Activated CD4-positive, alpha-beta memory T cell treated with anti-CD3 and anti-CD28 coated beads for 36 hours (primary cell): ENCODE measurements at regions not wholly inside any gene's neighbourhood (a gene's known extent, or its start where the extent isn't known, plus 50 kb on each side); places are given as distances from the start of the nearest gene placed in this dataset.

Experiments
- CTCF ChIA-PET: fragments of 350-600 bp; sonication (Branson Sonifier 250); formaldehyde crosslinking; loops from one replicate; lab custom pipeline; 2021; ENCODE audit warnings: antibody characterized with exemption, inconsistent platforms; lab: Charles Lee
- POLR2A ChIA-PET: fragments of 350-600 bp; sonication (Branson Sonifier 250); formaldehyde crosslinking; loops from one replicate; lab custom pipeline; 2021; ENCODE audit warnings: antibody characterized with exemption; lab: Charles Lee
- DNase-seq: peaks from one replicate; pipeline ENCODE4 v3.0.0-alpha.2; 2020
- H3K27ac Mint-ChIP-seq: one replicate; pipeline ENCODE4 v1.8.0; 2021; ENCODE audit warnings: mixed read lengths
- H3K27me3 Mint-ChIP-seq: one replicate; pipeline ENCODE4 v1.8.0; 2021; ENCODE audit warnings: mixed read lengths
- H3K36me3 Mint-ChIP-seq: one replicate; pipeline ENCODE4 v1.8.0; 2021; ENCODE audit warnings: mixed read lengths
- H3K4me1 Mint-ChIP-seq: one replicate; pipeline ENCODE4 v1.8.0; 2021; ENCODE audit warnings: low read depth, mixed read lengths
- H3K4me3 Mint-ChIP-seq: one replicate; pipeline ENCODE4 v1.8.0; 2021; ENCODE audit warnings: mild to moderate bottlenecking, mixed read lengths
- H3K9me3 Mint-ChIP-seq: one replicate; pipeline ENCODE4 v1.8.0; 2021; ENCODE audit warnings: mixed read lengths
- intact Hi-C: fragments of 100-400 bp; cut with micrococcal nuclease; formaldehyde crosslinking; loops from one replicate; pipeline ENCODE4 v1.15.1; 2023

GRCh38 chr15:95897651-95898050 lies 432.8 kb upstream of the NR2F2 start:
- DNase-seq: no peak
- H3K9me3 Mint-ChIP-seq: no peaks in the 10 kb centered on the region
- no peaks in the 10 kb centered on the region for H3K4me1 Mint-ChIP-seq
- intact Hi-C loops: no loop called here
- no peaks in the 10 kb centered on the region for H3K27me3 Mint-ChIP-seq
- no peaks in the 10 kb centered on the region for H3K36me3 Mint-ChIP-seq
- ChIA-PET CTCF (no interaction called here), POLR2A (no interaction called here)
- H3K27ac Mint-ChIP-seq: no peak overlapping the region
- no peak overlapping the region for H3K4me3 Mint-ChIP-seq

- DNase-seq: no peak
- ChIA-PET POLR2A (no interaction called here), CTCF (no interaction called here)
- no peaks in the 10 kb centered on the region for H3K36me3 Mint-ChIP-seq
- H3K9me3 Mint-ChIP-seq: no peaks in the 10 kb centered on the region
- no peak overlapping the region for H3K4me3 Mint-ChIP-seq
- H3K27me3 Mint-ChIP-seq: no peaks in the 10 kb centered on the region
- H3K27ac Mint-ChIP-seq: no peak overlapping the region
- intact Hi-C loops: no loop called here
- H3K4me1 Mint-ChIP-seq: no peaks in the 10 kb centered on the region
Observed at GRCh38 chr15:95898761-95899160, 431.7 kb upstream of the NR2F2 start.

GRCh38 chr15:95901271-95901670 lies 429.2 kb upstream of the NR2F2 start:
- ChIA-PET POLR2A (no interaction called here), CTCF (no interaction called here)
- H3K4me1 Mint-ChIP-seq: no peaks in the 10 kb centered on the region
- no peak overlapping the region for H3K4me3 Mint-ChIP-seq
- no peaks in the 10 kb centered on the region for H3K9me3 Mint-ChIP-seq
- H3K36me3 Mint-ChIP-seq: no peaks in the 10 kb centered on the region
- intact Hi-C loops: no loop called here
- no peak for DNase-seq
- H3K27ac Mint-ChIP-seq: no peak overlapping the region
- no peaks in the 10 kb centered on the region for H3K27me3 Mint-ChIP-seq

GRCh38 chr15:95902606-95903005 lies 427.9 kb upstream of the NR2F2 start:
- POLR2A ChIA-PET: no interaction called here

GRCh38 chr15:95903352-95903751 lies 427.1 kb upstream of the NR2F2 start:
- CTCF ChIA-PET: no interaction called here
- POLR2A ChIA-PET: no interaction called here
- no peak for DNase-seq
- no peaks in the 10 kb centered on the region for H3K27me3 Mint-ChIP-seq
- no peaks in the 10 kb centered on the region for H3K9me3 Mint-ChIP-seq
- intact Hi-C loops: no loop called here
- no peak overlapping the region for H3K4me3 Mint-ChIP-seq
- no peaks in the 10 kb centered on the region for H3K36me3 Mint-ChIP-seq
- H3K27ac Mint-ChIP-seq: no peak overlapping the region
- H3K4me1 Mint-ChIP-seq: no peaks in the 10 kb centered on the region

More at GRCh38 chr15:95902606-95903005, 427.9 kb upstream of the NR2F2 start:
- CTCF ChIA-PET: no interaction called here
- no peak for DNase-seq
- H3K4me3 Mint-ChIP-seq: no peak overlapping the region
- intact Hi-C loops: no loop called here
- H3K36me3 Mint-ChIP-seq: no peaks in the 10 kb centered on the region
- no peaks in the 10 kb centered on the region for H3K27me3 Mint-ChIP-seq
- no peaks in the 10 kb centered on the region for H3K4me1 Mint-ChIP-seq
- no peaks in the 10 kb centered on the region for H3K9me3 Mint-ChIP-seq
- H3K27ac Mint-ChIP-seq: no peak overlapping the region

- ChIA-PET CTCF (no interaction called here), POLR2A (no interaction called here)
- Mint-ChIP-seq H3K27me3 (no peaks in the 10 kb centered on the region), H3K4me3 (no peak overlapping the region), H3K9me3 (no peaks in the 10 kb centered on the region), H3K4me1 (no peaks in the 10 kb centered on the region), H3K27ac (no peak overlapping the region), H3K36me3 (no peaks in the 10 kb centered on the region)
- no peak for DNase-seq
- intact Hi-C loops: no loop called here
Observed at GRCh38 chr15:95910643-95911212, 419.8 kb upstream of the NR2F2 start.

- no peaks in the 10 kb centered on the region for H3K27me3 Mint-ChIP-seq
- POLR2A ChIA-PET: no interaction called here
- no peaks in the 10 kb centered on the region for H3K9me3 Mint-ChIP-seq
- H3K36me3 Mint-ChIP-seq: no peaks in the 10 kb centered on the region
- H3K27ac Mint-ChIP-seq: no peak overlapping the region
- intact Hi-C loops: no loop called here
- CTCF ChIA-PET: no interaction called here
- no peak overlapping the region for H3K4me3 Mint-ChIP-seq
- no peaks in the 10 kb centered on the region for H3K4me1 Mint-ChIP-seq
- no peak for DNase-seq
Observed at GRCh38 chr15:95911570-95912279, 418.8 kb upstream of the NR2F2 start.

GRCh38 chr15:95912280-95912625 lies 418.2 kb upstream of the NR2F2 start:
- Mint-ChIP-seq H3K9me3 (no peaks in the 10 kb centered on the region), H3K4me3 (no peak overlapping the region), H3K36me3 (no peaks in the 10 kb centered on the region), H3K4me1 (no peaks in the 10 kb centered on the region), H3K27me3 (no peaks in the 10 kb centered on the region), H3K27ac (no peak overlapping the region)
- intact Hi-C loops: no loop called here
- no peak for DNase-seq
- CTCF ChIA-PET: no interaction called here
- POLR2A ChIA-PET: no interaction called here

GRCh38 chr15:95912728-95913127 lies 417.8 kb upstream of the NR2F2 start:
- intact Hi-C loops: no loop called here
- H3K4me3 Mint-ChIP-seq: no peak overlapping the region
- ChIA-PET POLR2A (no interaction called here), CTCF (no interaction called here)
- no peaks in the 10 kb centered on the region for H3K27me3 Mint-ChIP-seq
- no peak overlapping the region for H3K27ac Mint-ChIP-seq
- no peaks in the 10 kb centered on the region for H3K36me3 Mint-ChIP-seq
- H3K9me3 Mint-ChIP-seq: no peaks in the 10 kb centered on the region
- no peak for DNase-seq
- H3K4me1 Mint-ChIP-seq: no peaks in the 10 kb centered on the region

- intact Hi-C loops: no loop called here
- POLR2A ChIA-PET: no interaction called here
Observed at GRCh38 chr15:95916568-95916967, 413.9 kb upstream of the NR2F2 start.

GRCh38 chr15:95918525-95918924 lies 412.0 kb upstream of the NR2F2 start:
- DNase-seq: no peak
- intact Hi-C loops: no loop called here
- ChIA-PET POLR2A (no interaction called here), CTCF (no interaction called here)
- H3K27me3 Mint-ChIP-seq: peaks cover 2% of the 10 kb centered on the region
- H3K36me3 Mint-ChIP-seq: no peaks in the 10 kb centered on the region
- H3K9me3 Mint-ChIP-seq: no peaks in the 10 kb centered on the region
- no peak overlapping the region for H3K27ac Mint-ChIP-seq
- H3K4me1 Mint-ChIP-seq: no peaks in the 10 kb centered on the region
- H3K4me3 Mint-ChIP-seq: no peak overlapping the region

More at GRCh38 chr15:95916568-95916967, 413.9 kb upstream of the NR2F2 start:
- no peak for DNase-seq
- Mint-ChIP-seq H3K4me3 (no peak overlapping the region), H3K27ac (no peak overlapping the region), H3K9me3 (no peaks in the 10 kb centered on the region), H3K4me1 (no peaks in the 10 kb centered on the region), H3K36me3 (no peaks in the 10 kb centered on the region), H3K27me3 (no peaks in the 10 kb centered on the region)
- CTCF ChIA-PET: no interaction called here

- Mint-ChIP-seq H3K4me3 (no peak overlapping the region), H3K36me3 (no peaks in the 10 kb centered on the region), H3K4me1 (no peaks in the 10 kb centered on the region), H3K9me3 (no peaks in the 10 kb centered on the region), H3K27ac (no peak overlapping the region), H3K27me3 (peaks cover 2% of the 10 kb centered on the region)
- DNase-seq: no peak
- ChIA-PET POLR2A (no interaction called here), CTCF (no interaction called here)
- intact Hi-C loops: no loop called here
Observed at GRCh38 chr15:95919460-95919859, 411.0 kb upstream of the NR2F2 start.

GRCh38 chr15:95921404-95921803 lies 409.1 kb upstream of the NR2F2 start:
- POLR2A ChIA-PET: no interaction called here
- no peak for DNase-seq
- Mint-ChIP-seq H3K36me3 (no peaks in the 10 kb centered on the region), H3K27me3 (peaks cover 2% of the 10 kb centered on the region), H3K27ac (no peak overlapping the region), H3K4me3 (no peak overlapping the region), H3K4me1 (no peaks in the 10 kb centered on the region), H3K9me3 (no peaks in the 10 kb centered on the region)
- intact Hi-C loops: no loop called here
- CTCF ChIA-PET: no interaction called here
